ENCODE measurements at regions not wholly inside any gene's neighbourhood (a gene's known extent, or its start where the extent isn't known, plus 50 kb on each side); places are given as distances from the start of the nearest gene placed in this dataset.

GRCh38 chr3:117350371-117350770, 640.8 kb downstream of the TUSC7 start:
- Histone ChIP-seq H3K4me1 (ENCODE audit: control insufficient read depth in 5 of 5, insufficient read depth in 5 of 5, low read length in 5 of 5) (no peaks in the 10 kb centered on the region), H3K27me3 (ENCODE audit: control insufficient read depth in 5 of 5, insufficient read depth in 4 of 5, low read length in 5 of 5) (no peaks in the 10 kb centered on the region), H3K9ac (ENCODE audit: low read length in 5 of 5) (no peak overlapping the region), H3K4me3 (ENCODE audit: low read depth in 1 of 5, low read length in 5 of 5) (no peak overlapping the region), H3K27ac (ENCODE audit: low read depth, low read length) (no peak overlapping the region), H3K9me3 (ENCODE audit: control insufficient read depth in 5 of 5, low read length in 5 of 5) (no peaks in the 10 kb centered on the region), H3K36me3 (ENCODE audit: control insufficient read depth in 5 of 5, insufficient read depth in 5 of 5, low read length in 5 of 5) (no peaks in the 10 kb centered on the region)

DNA sequence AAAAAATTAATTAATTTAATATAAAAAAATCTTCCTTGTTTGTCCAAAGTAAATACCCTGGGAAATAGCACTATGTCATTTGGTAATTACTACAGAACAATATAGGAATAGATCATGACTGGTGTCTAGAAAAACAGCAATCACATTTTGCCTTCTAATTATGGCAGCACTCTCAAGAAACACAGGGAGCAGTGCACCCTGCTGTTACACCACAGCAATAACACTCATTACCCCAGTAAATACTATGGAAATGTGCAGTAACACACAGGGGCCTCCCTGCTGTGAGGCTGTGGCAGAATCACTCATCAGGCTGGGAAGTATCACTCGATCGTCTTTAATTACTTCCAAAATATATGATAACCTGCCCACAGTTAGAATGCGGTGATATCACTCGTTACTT, 646.0 kb downstream of the TUSC7 start:
- Histone ChIP-seq H3K4me3 (ENCODE audit: low read depth in 1 of 5, low read length in 5 of 5) (no peak overlapping the region), H3K9ac (ENCODE audit: low read length in 5 of 5) (no peak overlapping the region), H3K27me3 (ENCODE audit: control insufficient read depth in 5 of 5, insufficient read depth in 4 of 5, low read length in 5 of 5) (no peaks in the 10 kb centered on the region), H3K36me3 (ENCODE audit: control insufficient read depth in 5 of 5, insufficient read depth in 5 of 5, low read length in 5 of 5) (no peaks in the 10 kb centered on the region), H3K4me1 (ENCODE audit: control insufficient read depth in 5 of 5, insufficient read depth in 5 of 5, low read length in 5 of 5) (no peaks in the 10 kb centered on the region), H3K27ac (ENCODE audit: low read depth, low read length) (no peak overlapping the region), H3K9me3 (ENCODE audit: control insufficient read depth in 5 of 5, low read length in 5 of 5) (no peaks in the 10 kb centered on the region)

GRCh38 chr3:117356091-117356705, 646.6 kb downstream of the TUSC7 start:
- Histone ChIP-seq H3K27ac (ENCODE audit: low read depth, low read length) (no peak overlapping the region), H3K27me3 (ENCODE audit: control insufficient read depth in 5 of 5, insufficient read depth in 4 of 5, low read length in 5 of 5) (no peaks in the 10 kb centered on the region), H3K36me3 (ENCODE audit: control insufficient read depth in 5 of 5, insufficient read depth in 5 of 5, low read length in 5 of 5) (no peaks in the 10 kb centered on the region), H3K9ac (ENCODE audit: low read length in 5 of 5) (no peak overlapping the region), H3K4me1 (ENCODE audit: control insufficient read depth in 5 of 5, insufficient read depth in 5 of 5, low read length in 5 of 5) (no peaks in the 10 kb centered on the region), H3K4me3 (ENCODE audit: low read depth in 1 of 5, low read length in 5 of 5) (no peak overlapping the region), H3K9me3 (ENCODE audit: control insufficient read depth in 5 of 5, low read length in 5 of 5) (no peaks in the 10 kb centered on the region)

GRCh38 chr3:117358717-117359314, 649.2 kb downstream of the TUSC7 start:
- H3K9ac ChIP-seq (ENCODE audit: low read length in 5 of 5), result no peak overlapping the region
- no peaks in the 10 kb centered on the region for H3K9me3 ChIP-seq (ENCODE audit: control insufficient read depth in 5 of 5, low read length in 5 of 5)
- H3K27ac ChIP-seq (ENCODE audit: low read depth, low read length), result no peak overlapping the region
- no peaks in the 10 kb centered on the region for H3K36me3 ChIP-seq (ENCODE audit: control insufficient read depth in 5 of 5, insufficient read depth in 5 of 5, low read length in 5 of 5)
- H3K4me1 ChIP-seq (ENCODE audit: control insufficient read depth in 5 of 5, insufficient read depth in 5 of 5, low read length in 5 of 5), result no peaks in the 10 kb centered on the region
- no peaks in the 10 kb centered on the region for H3K27me3 ChIP-seq (ENCODE audit: control insufficient read depth in 5 of 5, insufficient read depth in 4 of 5, low read length in 5 of 5)
- no peak overlapping the region for H3K4me3 ChIP-seq (ENCODE audit: low read depth in 1 of 5, low read length in 5 of 5)

DNA sequence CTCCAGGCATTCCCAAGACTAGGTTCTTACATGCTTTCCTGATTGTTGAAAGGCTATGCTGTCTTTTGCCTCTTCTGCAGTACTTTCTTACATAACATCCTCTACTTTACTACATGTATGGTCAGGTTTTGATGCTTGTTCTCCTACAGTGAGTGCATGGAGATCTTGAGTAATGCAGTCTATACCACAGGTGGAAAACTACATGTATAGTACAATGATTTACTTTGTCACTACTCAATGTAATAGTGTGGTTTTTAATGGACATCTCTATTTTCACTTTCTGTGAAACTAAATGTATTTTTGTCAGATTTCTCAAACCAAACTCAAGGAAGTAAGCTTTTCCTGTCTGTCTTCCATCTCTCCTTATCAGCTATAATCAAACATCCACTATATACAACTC, 657.0 kb downstream of the TUSC7 start:
- H3K27ac ChIP-seq (ENCODE audit: low read depth, low read length), result no peak overlapping the region
- H3K36me3 ChIP-seq (ENCODE audit: control insufficient read depth in 5 of 5, insufficient read depth in 5 of 5, low read length in 5 of 5), result no peaks in the 10 kb centered on the region
- H3K9ac ChIP-seq (ENCODE audit: low read length in 5 of 5), result no peak overlapping the region
- no peaks in the 10 kb centered on the region for H3K27me3 ChIP-seq (ENCODE audit: control insufficient read depth in 5 of 5, insufficient read depth in 4 of 5, low read length in 5 of 5)
- H3K9me3 ChIP-seq (ENCODE audit: control insufficient read depth in 5 of 5, low read length in 5 of 5), result no peaks in the 10 kb centered on the region
- H3K4me1 ChIP-seq (ENCODE audit: control insufficient read depth in 5 of 5, insufficient read depth in 5 of 5, low read length in 5 of 5), result no peaks in the 10 kb centered on the region
- H3K4me3 ChIP-seq (ENCODE audit: low read depth in 1 of 5, low read length in 5 of 5), result no peak overlapping the region

DNA sequence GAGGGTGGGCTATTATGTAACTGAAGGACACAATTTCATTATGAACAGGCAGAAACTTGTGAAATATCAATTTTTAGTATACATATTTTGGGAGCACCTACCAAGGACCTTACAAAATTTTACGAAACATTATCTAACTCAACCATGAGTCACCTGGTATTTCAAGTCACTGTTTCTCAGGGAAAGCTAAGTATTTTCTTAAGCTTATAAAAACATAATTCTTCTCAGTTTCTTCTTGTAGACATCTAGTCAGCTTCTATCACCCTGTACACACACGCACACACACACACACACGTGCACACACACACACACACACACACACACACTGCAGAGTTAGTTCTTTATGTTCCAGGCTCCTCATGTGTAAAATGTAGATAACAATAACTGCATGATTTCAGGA, 658.3 kb downstream of the TUSC7 start:
- Histone ChIP-seq H3K27me3 (ENCODE audit: control insufficient read depth in 5 of 5, insufficient read depth in 4 of 5, low read length in 5 of 5) (no peaks in the 10 kb centered on the region), H3K4me3 (ENCODE audit: low read depth in 1 of 5, low read length in 5 of 5) (no peak overlapping the region), H3K9ac (ENCODE audit: low read length in 5 of 5) (no peak overlapping the region), H3K9me3 (ENCODE audit: control insufficient read depth in 5 of 5, low read length in 5 of 5) (no peaks in the 10 kb centered on the region), H3K27ac (ENCODE audit: low read depth, low read length) (no peak overlapping the region), H3K36me3 (ENCODE audit: control insufficient read depth in 5 of 5, insufficient read depth in 5 of 5, low read length in 5 of 5) (no peaks in the 10 kb centered on the region), H3K4me1 (ENCODE audit: control insufficient read depth in 5 of 5, insufficient read depth in 5 of 5, low read length in 5 of 5) (no peaks in the 10 kb centered on the region)

GRCh38 chr3:117380631-117381030, 671.1 kb downstream of the TUSC7 start:
- H3K4me3 ChIP-seq (ENCODE audit: low read depth in 1 of 5, low read length in 5 of 5), result no peak overlapping the region
- no peak overlapping the region for H3K27ac ChIP-seq (ENCODE audit: low read depth, low read length)
- H3K27me3 ChIP-seq (ENCODE audit: control insufficient read depth in 5 of 5, insufficient read depth in 4 of 5, low read length in 5 of 5), result no peaks in the 10 kb centered on the region
- H3K4me1 ChIP-seq (ENCODE audit: control insufficient read depth in 5 of 5, insufficient read depth in 5 of 5, low read length in 5 of 5), result no peaks in the 10 kb centered on the region
- no peaks in the 10 kb centered on the region for H3K36me3 ChIP-seq (ENCODE audit: control insufficient read depth in 5 of 5, insufficient read depth in 5 of 5, low read length in 5 of 5)
- peaks cover 0 to 3% (median 0%) of the 10 kb centered on the region in 5 donors for H3K9me3 ChIP-seq (ENCODE audit: control insufficient read depth in 5 of 5, low read length in 5 of 5)
- no peak overlapping the region for H3K9ac ChIP-seq (ENCODE audit: low read length in 5 of 5)

GRCh38 chr3:117393119-117393518, 683.5 kb downstream of the TUSC7 start:
- no peaks in the 10 kb centered on the region for H3K9me3 ChIP-seq (ENCODE audit: control insufficient read depth in 5 of 5, low read length in 5 of 5)
- no peaks in the 10 kb centered on the region for H3K4me1 ChIP-seq (ENCODE audit: control insufficient read depth in 5 of 5, insufficient read depth in 5 of 5, low read length in 5 of 5)
- H3K27me3 ChIP-seq (ENCODE audit: control insufficient read depth in 5 of 5, insufficient read depth in 4 of 5, low read length in 5 of 5), result peaks cover 0 to 6% (median 0%) of the 10 kb centered on the region in 5 donors
- no peaks in the 10 kb centered on the region for H3K36me3 ChIP-seq (ENCODE audit: control insufficient read depth in 5 of 5, insufficient read depth in 5 of 5, low read length in 5 of 5)
- H3K9ac ChIP-seq (ENCODE audit: low read length in 5 of 5), result no peak overlapping the region
- no peak overlapping the region for H3K4me3 ChIP-seq (ENCODE audit: low read depth in 1 of 5, low read length in 5 of 5)
- no peak overlapping the region for H3K27ac ChIP-seq (ENCODE audit: low read depth, low read length)

- Histone ChIP-seq H3K27me3 (ENCODE audit: control insufficient read depth in 5 of 5, insufficient read depth in 4 of 5, low read length in 5 of 5) (peaks cover 0 to 6% (median 0%) of the 10 kb centered on the region in 5 donors), H3K9me3 (ENCODE audit: control insufficient read depth in 5 of 5, low read length in 5 of 5) (no peaks in the 10 kb centered on the region), H3K36me3 (ENCODE audit: control insufficient read depth in 5 of 5, insufficient read depth in 5 of 5, low read length in 5 of 5) (no peaks in the 10 kb centered on the region), H3K4me3 (ENCODE audit: low read depth in 1 of 5, low read length in 5 of 5) (no peak overlapping the region), H3K9ac (ENCODE audit: low read length in 5 of 5) (no peak overlapping the region), H3K4me1 (ENCODE audit: control insufficient read depth in 5 of 5, insufficient read depth in 5 of 5, low read length in 5 of 5) (no peaks in the 10 kb centered on the region), H3K27ac (ENCODE audit: low read depth, low read length) (no peak overlapping the region)
Measured at GRCh38 chr3:117398141-117398899, 688.7 kb downstream of the TUSC7 start.

- Histone ChIP-seq H3K4me3 (ENCODE audit: low read depth in 1 of 5, low read length in 5 of 5) (no peak overlapping the region), H3K9me3 (ENCODE audit: control insufficient read depth in 5 of 5, low read length in 5 of 5) (no peaks in the 10 kb centered on the region), H3K27ac (ENCODE audit: low read depth, low read length) (no peak overlapping the region), H3K4me1 (ENCODE audit: control insufficient read depth in 5 of 5, insufficient read depth in 5 of 5, low read length in 5 of 5) (no peaks in the 10 kb centered on the region), H3K36me3 (ENCODE audit: control insufficient read depth in 5 of 5, insufficient read depth in 5 of 5, low read length in 5 of 5) (no peaks in the 10 kb centered on the region), H3K27me3 (ENCODE audit: control insufficient read depth in 5 of 5, insufficient read depth in 4 of 5, low read length in 5 of 5) (peaks cover 0 to 6% (median 0%) of the 10 kb centered on the region in 5 donors), H3K9ac (ENCODE audit: low read length in 5 of 5) (no peak overlapping the region)
Measured at GRCh38 chr3:117399311-117400078, 689.9 kb downstream of the TUSC7 start.

All from subcutaneous abdominal adipose tissue (tissue), 5 donors.